Loucy (cell line): ENCODE measurements at regions not wholly inside any gene's neighbourhood (a gene's known extent, or its start where the extent isn't known, plus 50 kb on each side); places are given as distances from the start of the nearest gene placed in this dataset.

Source experiments
- H2AFZ ChIP-seq: fragments of 200-600 bp; sonication (generic); 2 replicates; pipeline ENCODE4 v1.6.0; 2016; ENCODE audit warnings: antibody characterized with exemption, mild to moderate bottlenecking, low read length, moderate library complexity
- H3F3A ChIP-seq: fragments of 200-600 bp; 2 replicates; pipeline ENCODE4 v1.6.0; 2016; ENCODE audit warnings: antibody characterized with exemption, low read depth, mild to moderate bottlenecking
- H3K27me3 ChIP-seq: fragments of 200-600 bp; sonication (generic); 2 replicates; pipeline ENCODE4 v1.6.1; 2014; ENCODE audit warnings: low read length, mild to moderate bottlenecking; ENCODE audit not compliant: insufficient read depth, poor library complexity, severe bottlenecking
- H3K36me3 ChIP-seq: fragments of 200-600 bp; sonication (generic); 2 replicates; pipeline ENCODE4 v1.6.1; 2016; ENCODE audit warnings: low read length; ENCODE audit not compliant: insufficient read depth
- H3K4me1 ChIP-seq: fragments of 200-600 bp; sonication (generic); 2 replicates; pipeline ENCODE4 v1.5.1; 2014; ENCODE audit warnings: low read length, mild to moderate bottlenecking; ENCODE audit not compliant: insufficient read depth, poor library complexity, severe bottlenecking
- H3K4me2 ChIP-seq: fragments of 200-600 bp; sonication (generic); 2 replicates; pipeline ENCODE4 v1.6.0; 2014; ENCODE audit warnings: antibody characterized with exemption, low read length, low read depth, mild to moderate bottlenecking; ENCODE audit not compliant: poor library complexity, severe bottlenecking
- H3K4me3 ChIP-seq: fragments of 200-600 bp; sonication (generic); 2 replicates; pipeline ENCODE4 v1.5.1; 2014; ENCODE audit warnings: low read length, mild to moderate bottlenecking, mixed read lengths; ENCODE audit not compliant: poor library complexity, severe bottlenecking
- H3K79me2 ChIP-seq: fragments of 200-600 bp; sonication (generic); 2 replicates; pipeline ENCODE4 v1.6.1; 2014; ENCODE audit warnings: low read length; ENCODE audit not compliant: insufficient read depth
- H3K9ac ChIP-seq: fragments of 200-600 bp; sonication (generic); 2 replicates; pipeline ENCODE4 v1.6.0; 2014; ENCODE audit warnings: mild to moderate bottlenecking, low read depth, low read length, moderate library complexity; ENCODE audit not compliant: poor library complexity, severe bottlenecking
- H3K9me2 ChIP-seq: fragments of 200-600 bp; sonication (generic); replicated peaks from 2 replicates; pipeline ENCODE4 v1.6.1; 2016; ENCODE audit warnings: low read depth, low read length, mixed read lengths
- H3K9me3 ChIP-seq: fragments of 200-600 bp; sonication (generic); 2 replicates; pipeline ENCODE4 v1.6.1; 2014; ENCODE audit warnings: mild to moderate bottlenecking, antibody characterized with exemption, low read length, low read depth; ENCODE audit not compliant: insufficient read depth
- H4K20me1 ChIP-seq: fragments of 200-600 bp; sonication (generic); 2 replicates; pipeline ENCODE4 v1.6.0; 2014; ENCODE audit warnings: antibody characterized with exemption, low read length, mild to moderate bottlenecking; ENCODE audit not compliant: insufficient read depth, poor library complexity, severe bottlenecking
- EZH2phosphoT487 ChIP-seq: fragments of 200-600 bp; IDR thresholded peaks from 2 replicates; pipeline ENCODE4 v1.6.1; 2018; ENCODE audit warnings: antibody characterized with exemption, mild to moderate bottlenecking, moderate library complexity, borderline replicate concordance
- TF ChIP-seq, protein P1 (sequence below): fragments of 200-600 bp; sonication (generic); conservative IDR thresholded peaks from 2 replicates; pipeline ENCODE4 v1.5.1; 2014; ENCODE audit warnings: mild to moderate bottlenecking, antibody characterized with exemption, low read length

DNA sequence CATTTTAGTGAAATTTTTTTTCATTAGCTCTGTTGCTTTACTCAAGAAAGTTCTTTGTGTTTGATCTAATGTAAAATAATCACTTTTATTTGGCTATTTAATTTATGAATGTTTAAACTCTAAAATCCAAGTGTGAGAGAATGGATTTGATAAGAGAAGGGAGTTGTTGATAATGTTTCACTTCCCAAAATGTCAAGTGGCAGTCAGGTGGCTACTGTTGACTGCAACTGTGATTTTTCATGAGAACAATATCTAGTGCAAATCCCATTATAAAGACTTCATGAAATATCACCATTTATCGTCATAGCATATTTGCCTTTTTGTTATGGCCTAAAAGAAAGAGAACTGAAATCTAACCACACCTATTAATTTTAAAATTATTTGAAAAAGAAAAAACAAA is 118.3 kb upstream of the SNX2 start:
- Histone ChIP-seq H3K79me2 (no peaks in the 10 kb centered on the region), H3K9me3 (no peaks in the 10 kb centered on the region), H3K4me3 (no peak overlapping the region), H3K9ac (no peak overlapping the region), H3K4me2 (no peak overlapping the region), H2AFZ (no peak overlapping the region), H3K4me1 (no peaks in the 10 kb centered on the region), H4K20me1 (no peaks in the 10 kb centered on the region), H3K36me3 (no peaks in the 10 kb centered on the region), H3F3A (no peaks in the 10 kb centered on the region), H3K27me3 (no peaks in the 10 kb centered on the region), H3K9me2 (no peaks in the 10 kb centered on the region)
- no peak for TF ChIP-seq EZH2phosphoT487
- TF ChIP-seq, protein P1, sequence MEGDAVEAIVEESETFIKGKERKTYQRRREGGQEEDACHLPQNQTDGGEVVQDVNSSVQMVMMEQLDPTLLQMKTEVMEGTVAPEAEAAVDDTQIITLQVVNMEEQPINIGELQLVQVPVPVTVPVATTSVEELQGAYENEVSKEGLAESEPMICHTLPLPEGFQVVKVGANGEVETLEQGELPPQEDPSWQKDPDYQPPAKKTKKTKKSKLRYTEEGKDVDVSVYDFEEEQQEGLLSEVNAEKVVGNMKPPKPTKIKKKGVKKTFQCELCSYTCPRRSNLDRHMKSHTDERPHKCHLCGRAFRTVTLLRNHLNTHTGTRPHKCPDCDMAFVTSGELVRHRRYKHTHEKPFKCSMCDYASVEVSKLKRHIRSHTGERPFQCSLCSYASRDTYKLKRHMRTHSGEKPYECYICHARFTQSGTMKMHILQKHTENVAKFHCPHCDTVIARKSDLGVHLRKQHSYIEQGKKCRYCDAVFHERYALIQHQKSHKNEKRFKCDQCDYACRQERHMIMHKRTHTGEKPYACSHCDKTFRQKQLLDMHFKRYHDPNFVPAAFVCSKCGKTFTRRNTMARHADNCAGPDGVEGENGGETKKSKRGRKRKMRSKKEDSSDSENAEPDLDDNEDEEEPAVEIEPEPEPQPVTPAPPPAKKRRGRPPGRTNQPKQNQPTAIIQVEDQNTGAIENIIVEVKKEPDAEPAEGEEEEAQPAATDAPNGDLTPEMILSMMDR: no peak

DNA sequence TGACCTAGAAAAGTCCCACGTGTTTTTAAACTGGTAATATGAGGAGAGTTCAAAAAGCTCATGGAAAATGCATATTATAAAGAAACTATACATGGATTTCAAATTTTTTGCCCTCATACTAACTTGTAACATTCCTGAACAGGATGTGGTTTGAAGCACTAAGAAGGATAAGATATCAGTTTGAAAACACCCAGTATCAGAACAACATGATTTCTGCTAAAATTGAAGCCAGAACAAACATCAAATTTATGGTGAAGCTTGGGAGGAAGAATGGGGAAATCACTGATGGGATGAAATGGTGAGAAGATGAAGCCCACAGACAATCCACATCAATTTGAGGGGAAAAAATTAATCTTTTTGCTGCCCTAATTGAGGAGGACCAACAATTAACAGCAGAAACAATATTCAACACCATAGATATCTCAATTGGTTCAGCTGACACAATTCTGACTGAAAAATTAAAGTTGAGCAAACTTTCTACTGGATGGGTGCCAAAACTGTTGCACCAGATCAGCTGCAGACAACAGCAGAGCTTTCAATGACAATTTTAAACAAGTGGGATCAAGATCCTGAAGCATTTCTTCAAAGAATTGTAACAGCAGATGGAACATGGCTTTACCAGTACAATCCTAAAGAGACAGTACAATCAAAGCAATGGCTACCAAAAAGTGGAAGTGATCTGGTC is 113.2 kb upstream of the SNX2 start:
- H3F3A ChIP-seq: no peaks in the 10 kb centered on the region
- no peak overlapping the region for H2AFZ ChIP-seq
- TF ChIP-seq, protein P1: no peak
- TF ChIP-seq EZH2phosphoT487: no peak
- no peaks in the 10 kb centered on the region for H3K9me3 ChIP-seq
- H3K9me2 ChIP-seq: no peaks in the 10 kb centered on the region
- H3K4me1 ChIP-seq: no peaks in the 10 kb centered on the region
- H3K36me3 ChIP-seq: no peaks in the 10 kb centered on the region
- H3K4me3 ChIP-seq: no peak overlapping the region
- no peak overlapping the region for H3K9ac ChIP-seq
- no peak overlapping the region for H3K4me2 ChIP-seq
- no peaks in the 10 kb centered on the region for H3K27me3 ChIP-seq
- H4K20me1 ChIP-seq: no peaks in the 10 kb centered on the region
- H3K79me2 ChIP-seq: no peaks in the 10 kb centered on the region

DNA sequence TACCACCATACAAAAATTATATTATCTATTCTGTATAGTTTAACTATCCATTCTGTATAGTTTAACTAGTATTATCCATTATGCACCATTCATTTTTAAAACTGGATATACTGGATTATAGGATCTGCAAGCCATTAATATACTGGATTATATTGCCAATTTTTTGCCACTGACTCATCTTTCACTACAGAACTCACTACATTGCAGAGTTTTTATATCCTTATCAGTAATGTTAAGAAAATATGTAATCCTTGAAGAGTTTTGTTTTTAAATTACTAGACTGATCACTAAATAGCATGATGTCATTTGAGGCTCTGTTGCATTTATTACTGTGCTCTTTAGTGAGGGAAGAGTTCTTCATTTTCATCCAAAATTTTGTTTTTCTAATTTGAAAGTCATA is 109.8 kb upstream of the SNX2 start:
- TF ChIP-seq, protein P1: no peak
- TF ChIP-seq EZH2phosphoT487: no peak
- no peaks in the 10 kb centered on the region for H3K4me1 ChIP-seq

More for the DNA sequence above, 109.8 kb upstream of the SNX2 start:
- Histone ChIP-seq H3K27me3 (no peaks in the 10 kb centered on the region), H3K79me2 (no peaks in the 10 kb centered on the region), H3K36me3 (no peaks in the 10 kb centered on the region), H2AFZ (no peak overlapping the region), H3K9ac (no peak overlapping the region), H3K9me2 (no peaks in the 10 kb centered on the region), H3F3A (no peaks in the 10 kb centered on the region), H3K4me3 (no peak overlapping the region), H3K4me2 (no peak overlapping the region), H3K9me3 (no peaks in the 10 kb centered on the region), H4K20me1 (no peaks in the 10 kb centered on the region)
